HCT116 (cell line): ENCODE measurements at regions not wholly inside any gene's neighbourhood (a gene's known extent, or its start where the extent isn't known, plus 50 kb on each side); places are given as distances from the start of the nearest gene placed in this dataset.

Experiments
- ATAC-seq: fragments of 200-7000 bp; cut with Tn5 transposase; 2 replicates; pipeline ENCODE4 v1.9.1; 2020; ENCODE audit warnings: mild to moderate bottlenecking, moderate library complexity
- BruUV-seq: library from RNA; stranded (reverse); fragments of 400-500 nt; replicated peaks from 2 replicates; lab custom pipeline; 2021; lab: Mats Ljungman, UMichigan
- CTCF ChIA-PET: fragments of 300-600 bp; sonication (Branson Sonifier 250); formaldehyde crosslinking; loops from one replicate; lab custom pipeline; 2021; ENCODE audit warnings: antibody characterized with exemption; lab: Charles Lee
- POLR2A ChIA-PET: fragments of 300-600, 350-600 bp; sonication (Branson Sonifier 250); formaldehyde crosslinking; loops from one replicate; lab custom pipeline; 2021; ENCODE audit warnings: antibody characterized with exemption; lab: Charles Lee
- RAD21 ChIA-PET, 2 experiments: fragments of 300-600 bp; sonication (Branson Sonifier 250); formaldehyde crosslinking; loops; one replicate each; lab custom pipeline; 2023; ENCODE audit warnings: low total read pairs in 2 of 2; ENCODE audit not compliant: uncharacterized antibody in 2 of 2, unreplicated experiment in 2 of 2, low non-redundant PET in 1 of 2; lab: Charles Lee
- DNase-seq: peaks from one replicate; pipeline ENCODE4 v3.0.0-alpha.2; 2010; ENCODE audit warnings: low read depth, low spot score
- H2AFZ ChIP-seq: fragments of 200-600 bp; shearing (Covaris generic), sonication (generic); 2 replicates; pipeline ENCODE4 v1.6.1; 2017; ENCODE audit warnings: low read depth, mixed run types, mixed read lengths, antibody characterized with exemption, low read length; ENCODE audit not compliant: poor library complexity, severe bottlenecking
- H3K27ac ChIP-seq: 2 replicates; pipeline ENCODE4 v1.5.1; 2012; ENCODE audit warnings: low read depth, low read length
- H3K27me3 ChIP-seq: fragments of 200-600 bp; sonication (generic); 2 replicates; pipeline ENCODE4 v1.6.1; 2016; ENCODE audit warnings: mixed run types, low read length, mixed read lengths; ENCODE audit not compliant: insufficient read depth
- H3K36me3 ChIP-seq, 2 experiments: fragments of 200-500 bp in 1 of 2; fragments of 200-600 bp in 1 of 2; sonication (Bioruptor generic) in 1 of 2; sonication (generic) in 1 of 2; 2 replicates each; pipeline versions ENCODE4 v1.5.1 to v1.6.1; 2014 to 2016; ENCODE audit warnings: low read length in 2 of 2, inconsistent platforms in 1 of 2, mixed read lengths in 1 of 2, mixed run types in 1 of 2; ENCODE audit not compliant: insufficient read depth in 2 of 2, control insufficient read depth in 1 of 2
- H3K4me1 ChIP-seq, 2 experiments: fragments of 200-600 bp in 1 of 2; sonication (generic) in 1 of 2; 2 replicates each; pipeline versions ENCODE4 v1.5.1 to v1.6.1; 2012 to 2017; ENCODE audit warnings: low read length in 2 of 2, inconsistent platforms in 1 of 2, mild to moderate bottlenecking in 1 of 2, mixed read lengths in 1 of 2, mixed run types in 1 of 2, moderate library complexity in 1 of 2; ENCODE audit not compliant: insufficient read depth in 2 of 2, control insufficient read depth in 1 of 2
- H3K4me2 ChIP-seq: fragments of 200-600 bp; sonication (generic); 2 replicates; pipeline ENCODE4 v1.6.1; 2017; ENCODE audit warnings: mixed run types, low read length, mixed read lengths
- H3K4me3 ChIP-seq, 2 experiments: fragments of 200-600 bp in 1 of 2; sonication (generic) in 1 of 2; replicated peaks in 1 of 2; 2 replicates each; pipeline ENCODE4 v1.5.1; 2011 to 2016; ENCODE audit warnings: low read length in 2 of 2, control low read depth in 1 of 2, low read depth in 1 of 2, mild to moderate bottlenecking in 1 of 2, mixed read lengths in 1 of 2, mixed run types in 1 of 2
- H3K79me2 ChIP-seq: fragments of 200-600 bp; sonication (generic); 2 replicates; pipeline ENCODE4 v1.6.1; 2017; ENCODE audit warnings: mild to moderate bottlenecking, mixed run types, low read length, moderate library complexity, mixed read lengths; ENCODE audit not compliant: insufficient read depth
- H3K9ac ChIP-seq: fragments of 200-600 bp; sonication (generic); 2 replicates; pipeline ENCODE4 v1.6.1; 2016; ENCODE audit warnings: low read length, mixed read lengths
- H3K9me2 ChIP-seq: fragments of 200-600 bp; sonication (generic), shearing (Covaris generic); 2 replicates; pipeline ENCODE4 v1.6.1; 2017; ENCODE audit warnings: mixed run types, mild to moderate bottlenecking, moderate library complexity; ENCODE audit not compliant: insufficient read depth
- H3K9me3 ChIP-seq, 2 experiments: fragments of 200-500 bp in 1 of 2; fragments of 200-600 bp in 1 of 2; sonication (Bioruptor generic) in 1 of 2; sonication (generic) in 1 of 2; 2 replicates each; pipeline ENCODE4 v1.6.1; 2014 to 2017; ENCODE audit warnings: low read length in 2 of 2, mixed read lengths in 2 of 2, inconsistent platforms in 1 of 2, low read depth in 1 of 2, mild to moderate bottlenecking in 1 of 2, mixed run types in 1 of 2, moderate library complexity in 1 of 2; ENCODE audit not compliant: control insufficient read depth in 1 of 2, insufficient read depth in 1 of 2
- H4K20me1 ChIP-seq: fragments of 200-600 bp; sonication (generic), shearing (Covaris generic); 2 replicates; pipeline ENCODE4 v1.6.1; 2017; ENCODE audit warnings: mixed run types, mild to moderate bottlenecking, moderate library complexity; ENCODE audit not compliant: insufficient read depth
- ATF3 ChIP-seq: IDR thresholded peaks from 2 replicates; pipeline ENCODE4 v1.6.1; 2012
- CBX3 ChIP-seq: IDR thresholded peaks from 2 replicates; pipeline ENCODE4 v1.6.1; 2012; ENCODE audit warnings: low read depth
- CEBPB ChIP-seq: IDR thresholded peaks from 2 replicates; pipeline ENCODE4 v1.6.1; 2012; ENCODE audit warnings: low read depth
- CTCF ChIP-seq, 3 experiments: fragments of 200-600 bp in 1 of 3; sonication (generic) in 1 of 3; IDR thresholded peaks in 2 of 3; conservative IDR thresholded peaks in 1 of 3; 2 replicates each; pipeline ENCODE4 v1.5.1; 2012 to 2017; ENCODE audit warnings: low read depth in 2 of 3, low read length in 2 of 3, antibody characterized with exemption in 1 of 3, borderline replicate concordance in 1 of 3, control low read depth in 1 of 3, mild to moderate bottlenecking in 1 of 3, mixed read lengths in 1 of 3, mixed run types in 1 of 3, moderate library complexity in 1 of 3; ENCODE audit not compliant: insufficient read depth in 1 of 3
- EGR1 ChIP-seq: IDR thresholded peaks from 2 replicates; pipeline ENCODE4 v1.6.1; 2012; ENCODE audit warnings: low read depth
- ELF1 ChIP-seq: IDR thresholded peaks from 2 replicates; pipeline ENCODE4 v1.6.1; 2012; ENCODE audit warnings: low read depth, borderline replicate concordance
- EZH2 ChIP-seq: fragments of 200-600 bp; sonication (generic); IDR thresholded peaks from 2 replicates; pipeline ENCODE4 v1.6.1; 2017; ENCODE audit warnings: antibody characterized with exemption, mixed run types
- JUND ChIP-seq: IDR thresholded peaks from 2 replicates; pipeline ENCODE4 v1.6.1; 2012
- MAX ChIP-seq: IDR thresholded peaks from 2 replicates; pipeline ENCODE4 v1.6.1; 2012
- POLR2A ChIP-seq: IDR thresholded peaks from 2 replicates; pipeline ENCODE4 v1.7.0; 2011; ENCODE audit warnings: borderline replicate concordance; ENCODE audit not compliant: insufficient read depth, insufficient read length; ENCODE audit errors: extremely low read depth
- RAD21 ChIP-seq: IDR thresholded peaks from 2 replicates; pipeline ENCODE4 v1.6.1; 2012; ENCODE audit warnings: low read depth, mild to moderate bottlenecking
- SP1 ChIP-seq: IDR thresholded peaks from 2 replicates; pipeline ENCODE4 v1.6.1; 2012; ENCODE audit warnings: low read depth
- SRF ChIP-seq: IDR thresholded peaks from 2 replicates; pipeline ENCODE4 v1.6.1; 2012; ENCODE audit warnings: low read depth
- TCF7L2 ChIP-seq: IDR thresholded peaks from 2 replicates; pipeline ENCODE4 v1.7.0; 2011; ENCODE audit warnings: borderline replicate concordance, inconsistent platforms; ENCODE audit not compliant: insufficient read depth, insufficient read length; ENCODE audit errors: extremely low read depth
- YY1 ChIP-seq: IDR thresholded peaks from 2 replicates; pipeline ENCODE4 v1.6.1; 2011; ENCODE audit warnings: low read length, low read depth, moderate library complexity, mild to moderate bottlenecking; ENCODE audit not compliant: insufficient replicate concordance; ENCODE audit errors: extremely low read depth
- ZBTB33 ChIP-seq: IDR thresholded peaks from 2 replicates; pipeline ENCODE4 v1.6.1; 2011; ENCODE audit warnings: mild to moderate bottlenecking, low read length, moderate library complexity; ENCODE audit not compliant: insufficient replicate concordance; ENCODE audit errors: extremely low read depth
- ZNF274 ChIP-seq: fragments of 200-500 bp; sonication (Bioruptor generic); IDR thresholded peaks from 2 replicates; pipeline ENCODE4 v1.6.1; 2014; ENCODE audit warnings: mild to moderate bottlenecking, low read depth, low read length, inconsistent platforms
- intact Hi-C: fragments of 100-400 bp; cut with micrococcal nuclease; formaldehyde crosslinking; loops from 2 replicates; pipeline ENCODE4 v1.10.0; 2022

GRCh38 chr10:111705021-111705420, 478.5 kb downstream of the GPAM start:
- no peaks in the 10 kb centered on the region for H3K27me3 ChIP-seq
- no peaks in the 10 kb centered on the region for H3K9me3 ChIP-seq
- H3K79me2 ChIP-seq: no peaks in the 10 kb centered on the region
- ATAC-seq (no peak), DNase-seq (no peak)
- CTCF ChIA-PET: no interaction called here
- POLR2A ChIA-PET: no interaction called here
- no peaks in the 10 kb centered on the region for H3K9me2 ChIP-seq
- intact Hi-C loops: no loop called here
- H3K4me1 ChIP-seq: no peaks in the 10 kb centered on the region
- BruUV-seq: no TSS peak
- H3K27ac ChIP-seq: no peak overlapping the region
- H2AFZ ChIP-seq: no peak overlapping the region
- H3K4me2 ChIP-seq: no peak overlapping the region
- no peak overlapping the region for H3K4me3 ChIP-seq
- H4K20me1 ChIP-seq: no peaks in the 10 kb centered on the region
- no peaks in the 10 kb centered on the region for H3K36me3 ChIP-seq
- TF ChIP-seq YY1 (no peak), ELF1 (no peak), TCF7L2 (no peak), ZBTB33 (no peak), ATF3 (no peak), ZNF274 (no peak), POLR2A (no peak), EGR1 (no peak)
- TF ChIP-seq, all 23 proteins: peak for 0
- no peak overlapping the region for H3K9ac ChIP-seq
- RAD21 ChIA-PET: no interaction called here

GRCh38 chr10:111706331-111706730, 477.2 kb downstream of the GPAM start:
- no TSS peak for BruUV-seq
- ChIA-PET CTCF (no interaction called here), RAD21 (no interaction called here), POLR2A (no interaction called here)
- no peak overlapping the region for H3K27ac ChIP-seq
- H3K9ac ChIP-seq: no peak overlapping the region
- no peaks in the 10 kb centered on the region for H3K27me3 ChIP-seq
- no peaks in the 10 kb centered on the region for H3K4me1 ChIP-seq
- no peaks in the 10 kb centered on the region for H4K20me1 ChIP-seq
- intact Hi-C loops: no loop called here
- DNase-seq (no peak), ATAC-seq (no peak)
- H2AFZ ChIP-seq: no peak overlapping the region
- H3K4me2 ChIP-seq: no peak overlapping the region
- no peaks in the 10 kb centered on the region for H3K36me3 ChIP-seq
- no peaks in the 10 kb centered on the region for H3K9me2 ChIP-seq
- H3K4me3 ChIP-seq: no peak overlapping the region
- H3K9me3 ChIP-seq: no peaks in the 10 kb centered on the region
- H3K79me2 ChIP-seq: no peaks in the 10 kb centered on the region
- TF ChIP-seq MAX: no peak
- no peak for TF ChIP-seq POLR2A
- no peak for TF ChIP-seq YY1
- TF ChIP-seq EZH2: no peak
- TF ChIP-seq JUND: no peak
- TF ChIP-seq ELF1: no peak
- TF ChIP-seq CBX3: no peak
- no peak for TF ChIP-seq RAD21
- no peak for TF ChIP-seq SRF
- TF ChIP-seq EGR1: no peak
- TF ChIP-seq CTCF (IDR thresholded peaks at IDR 0.05 in 2 of 3, conservative IDR thresholded peaks at IDR 0.05 in 1 of 3; ENCODE audit: borderline replicate concordance in 1 of 3, insufficient read depth in 1 of 3, low read depth in 2 of 3, low read length in 2 of 3): no peak
- no peak for TF ChIP-seq SP1
- no peak for TF ChIP-seq CEBPB
- no peak for TF ChIP-seq ATF3
